ENCODE measurements at regions not wholly inside any gene's neighbourhood (a gene's known extent, or its start where the extent isn't known, plus 50 kb on each side); places are given as distances from the start of the nearest gene placed in this dataset.

- TF ChIP-seq, protein P1, sequence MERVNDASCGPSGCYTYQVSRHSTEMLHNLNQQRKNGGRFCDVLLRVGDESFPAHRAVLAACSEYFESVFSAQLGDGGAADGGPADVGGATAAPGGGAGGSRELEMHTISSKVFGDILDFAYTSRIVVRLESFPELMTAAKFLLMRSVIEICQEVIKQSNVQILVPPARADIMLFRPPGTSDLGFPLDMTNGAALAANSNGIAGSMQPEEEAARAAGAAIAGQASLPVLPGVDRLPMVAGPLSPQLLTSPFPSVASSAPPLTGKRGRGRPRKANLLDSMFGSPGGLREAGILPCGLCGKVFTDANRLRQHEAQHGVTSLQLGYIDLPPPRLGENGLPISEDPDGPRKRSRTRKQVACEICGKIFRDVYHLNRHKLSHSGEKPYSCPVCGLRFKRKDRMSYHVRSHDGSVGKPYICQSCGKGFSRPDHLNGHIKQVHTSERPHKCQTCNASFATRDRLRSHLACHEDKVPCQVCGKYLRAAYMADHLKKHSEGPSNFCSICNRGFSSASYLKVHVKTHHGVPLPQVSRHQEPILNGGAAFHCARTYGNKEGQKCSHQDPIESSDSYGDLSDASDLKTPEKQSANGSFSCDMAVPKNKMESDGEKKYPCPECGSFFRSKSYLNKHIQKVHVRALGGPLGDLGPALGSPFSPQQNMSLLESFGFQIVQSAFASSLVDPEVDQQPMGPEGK (CRISPR knock-in tag; IDR thresholded peaks at IDR 0.05; ENCODE audit: borderline replicate concordance): no peak
- TF ChIP-seq TCF4 (CRISPR knock-in tag; IDR thresholded peaks at IDR 0.05; ENCODE audit: borderline replicate concordance) (no peak), ZFP30 (CRISPR knock-in tag; IDR thresholded peaks at IDR 0.05) (no peak), CREB5 (CRISPR knock-in tag; IDR thresholded peaks at IDR 0.05; ENCODE audit: low read depth) (no peak)
These were observed 216.3 kb downstream of the CETN3 start (continued) for GRCh38 chr5:90193185-90193822.

- no peak for TF ChIP-seq CSDC2 (CRISPR knock-in tag; IDR thresholded peaks at IDR 0.05)
- no peak for TF ChIP-seq ESRRG (CRISPR knock-in tag; IDR thresholded peaks at IDR 0.05)
- TF ChIP-seq BACH2 (CRISPR knock-in tag; IDR thresholded peaks at IDR 0.05; ENCODE audit: borderline replicate concordance): no peak
- TF ChIP-seq ZNF70 (CRISPR knock-in tag; IDR thresholded peaks at IDR 0.05): peak; percentile 88
- TF ChIP-seq OSR1 (CRISPR knock-in tag; IDR thresholded peaks at IDR 0.05): no peak
- TF ChIP-seq TCF4 (CRISPR knock-in tag; IDR thresholded peaks at IDR 0.05; ENCODE audit: borderline replicate concordance): no peak
- ATAC-seq: peak; percentile 32; the same call in 2 of the 3 replicates
These were observed 218.1 kb downstream of the CETN3 start for GRCh38 chr5:90191352-90192045.

- no peak for ATAC-seq
- TF ChIP-seq TCF4 (CRISPR knock-in tag; IDR thresholded peaks at IDR 0.05; ENCODE audit: borderline replicate concordance) (no peak), ESRRG (CRISPR knock-in tag; IDR thresholded peaks at IDR 0.05) (no peak), TSHZ2 (CRISPR knock-in tag; IDR thresholded peaks at IDR 0.05) (no peak), CSDC2 (CRISPR knock-in tag; IDR thresholded peaks at IDR 0.05) (no peak), GLIS3 (CRISPR knock-in tag; IDR thresholded peaks at IDR 0.05) (no peak), ZFP30 (CRISPR knock-in tag; IDR thresholded peaks at IDR 0.05) (no peak), PPARA (CRISPR knock-in tag; IDR thresholded peaks at IDR 0.05; ENCODE audit: borderline replicate concordance) (no peak), BACH2 (CRISPR knock-in tag; IDR thresholded peaks at IDR 0.05; ENCODE audit: borderline replicate concordance) (no peak), ZNF565 (CRISPR knock-in tag; conservative IDR thresholded peaks at IDR 0.05; ENCODE audit: low read depth) (no peak), TOX (CRISPR knock-in tag; IDR thresholded peaks at IDR 0.05; ENCODE audit: borderline replicate concordance) (no peak), ZNF8 (CRISPR knock-in tag; IDR thresholded peaks at IDR 0.05) (no peak), ISL1 (CRISPR knock-in tag; IDR thresholded peaks at IDR 0.05) (no peak), SNAI2 (CRISPR knock-in tag; IDR thresholded peaks at IDR 0.05) (no peak), CREB5 (CRISPR knock-in tag; IDR thresholded peaks at IDR 0.05; ENCODE audit: low read depth) (no peak), OSR1 (CRISPR knock-in tag; IDR thresholded peaks at IDR 0.05) (no peak), ZC3H10 (CRISPR knock-in tag; IDR thresholded peaks at IDR 0.05) (no peak)
- TF ChIP-seq, protein P1 (CRISPR knock-in tag; IDR thresholded peaks at IDR 0.05; ENCODE audit: borderline replicate concordance): no peak
- TF ChIP-seq, protein P2, sequence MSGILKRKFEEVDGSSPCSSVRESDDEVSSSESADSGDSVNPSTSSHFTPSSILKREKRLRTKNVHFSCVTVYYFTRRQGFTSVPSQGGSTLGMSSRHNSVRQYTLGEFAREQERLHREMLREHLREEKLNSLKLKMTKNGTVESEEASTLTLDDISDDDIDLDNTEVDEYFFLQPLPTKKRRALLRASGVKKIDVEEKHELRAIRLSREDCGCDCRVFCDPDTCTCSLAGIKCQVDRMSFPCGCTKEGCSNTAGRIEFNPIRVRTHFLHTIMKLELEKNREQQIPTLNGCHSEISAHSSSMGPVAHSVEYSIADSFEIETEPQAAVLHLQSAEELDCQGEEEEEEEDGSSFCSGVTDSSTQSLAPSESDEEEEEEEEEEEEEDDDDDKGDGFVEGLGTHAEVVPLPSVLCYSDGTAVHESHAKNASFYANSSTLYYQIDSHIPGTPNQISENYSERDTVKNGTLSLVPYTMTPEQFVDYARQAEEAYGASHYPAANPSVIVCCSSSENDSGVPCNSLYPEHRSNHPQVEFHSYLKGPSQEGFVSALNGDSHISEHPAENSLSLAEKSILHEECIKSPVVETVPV (CRISPR knock-in tag; IDR thresholded peaks at IDR 0.05): no peak
These were observed 223.6 kb downstream of the CETN3 start for GRCh38 chr5:90185897-90186468.
